NOMO-1 (cell line): ENCODE measurements at regions not wholly inside any gene's neighbourhood (a gene's known extent, or its start where the extent isn't known, plus 50 kb on each side); places are given as distances from the start of the nearest gene placed in this dataset.

Source experiments
- DNase-seq, 2 experiments: peaks; one replicate each; lab custom pipeline; 2025; ENCODE audit not compliant: unreplicated experiment in 2 of 2; lab: John Stamatoyannopoulos, UW

DNA sequence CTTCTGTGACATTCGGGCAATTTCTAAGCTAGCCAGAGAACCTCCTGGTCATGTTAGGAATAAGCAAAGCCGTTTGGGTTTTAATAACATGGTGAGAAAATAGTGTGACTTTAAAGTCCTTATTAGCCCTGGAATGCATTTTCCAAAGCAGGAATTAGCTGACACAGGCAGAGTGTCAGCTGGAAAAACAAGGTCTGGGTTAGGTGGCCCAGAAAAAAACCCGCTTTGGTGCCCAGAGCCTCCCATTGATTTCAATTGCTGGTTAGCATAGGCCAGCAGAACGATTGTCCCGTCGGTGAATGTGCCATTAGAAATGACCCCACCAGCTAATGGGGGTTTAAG lies 62.1 kb upstream of the CPEB4 start:
- no peak for DNase-seq

DNA sequence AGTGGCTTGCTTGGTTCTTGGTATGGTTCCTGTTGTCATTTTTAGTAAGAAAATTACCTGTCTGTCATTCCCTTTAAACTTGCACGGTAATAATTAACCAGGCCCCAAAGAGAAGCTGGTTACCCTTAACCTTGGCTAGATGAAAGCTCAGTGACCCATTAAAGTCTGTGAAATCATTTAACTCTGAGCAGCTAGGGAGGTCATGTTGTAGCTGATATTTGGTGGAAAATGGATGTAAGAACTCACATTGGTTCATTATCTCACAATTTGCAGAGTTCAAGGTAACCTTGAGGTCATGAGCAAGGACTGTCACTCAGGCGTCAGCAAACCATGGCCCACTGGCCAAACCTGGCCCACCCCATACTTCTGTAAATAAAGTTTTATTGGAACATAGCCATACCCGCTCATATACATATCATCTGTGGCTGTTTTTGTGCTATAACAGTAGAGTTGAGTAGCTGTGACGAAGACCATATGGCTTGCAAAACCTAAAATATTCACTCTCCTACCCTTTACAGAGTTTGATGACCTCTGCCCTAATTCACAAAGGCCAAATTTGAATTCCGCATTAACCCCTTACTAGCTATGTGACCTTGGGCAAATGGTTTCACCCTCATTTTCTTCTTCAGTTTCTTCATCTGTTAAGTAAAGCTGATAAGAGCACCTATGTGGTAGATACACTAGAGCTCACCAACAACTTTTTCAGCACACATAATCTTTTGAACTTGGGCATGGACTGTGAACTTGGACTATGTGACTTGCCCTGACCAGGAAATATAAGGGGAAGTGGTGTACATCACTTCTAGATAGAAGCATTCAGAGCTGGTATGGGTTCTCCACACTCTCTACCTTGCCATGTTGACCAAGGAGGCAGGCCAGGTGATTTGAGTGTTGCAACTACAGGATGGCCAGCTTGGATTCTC lies 61.5 kb upstream of the CPEB4 start:
- no peak for DNase-seq

DNA sequence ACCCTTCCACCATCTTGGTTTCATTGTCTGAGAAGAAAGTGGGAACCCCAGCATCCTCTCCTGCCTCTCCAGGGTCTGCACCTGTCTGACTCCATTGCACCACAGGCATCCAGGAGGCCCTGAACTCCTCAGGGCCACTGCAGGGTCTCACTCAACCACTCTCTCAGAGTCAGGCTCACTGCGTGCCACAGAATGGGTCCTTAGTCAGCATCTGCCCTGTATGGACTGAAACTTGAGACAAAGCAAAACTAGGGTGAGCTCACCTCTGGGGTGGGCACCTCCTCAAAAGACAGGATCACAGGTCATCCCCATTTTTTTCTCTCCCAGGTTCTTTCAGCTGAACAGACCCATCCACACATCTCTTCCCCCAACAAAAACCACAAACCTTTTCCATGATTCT lies 59.2 kb upstream of the CPEB4 start:
- no peak for DNase-seq

DNA sequence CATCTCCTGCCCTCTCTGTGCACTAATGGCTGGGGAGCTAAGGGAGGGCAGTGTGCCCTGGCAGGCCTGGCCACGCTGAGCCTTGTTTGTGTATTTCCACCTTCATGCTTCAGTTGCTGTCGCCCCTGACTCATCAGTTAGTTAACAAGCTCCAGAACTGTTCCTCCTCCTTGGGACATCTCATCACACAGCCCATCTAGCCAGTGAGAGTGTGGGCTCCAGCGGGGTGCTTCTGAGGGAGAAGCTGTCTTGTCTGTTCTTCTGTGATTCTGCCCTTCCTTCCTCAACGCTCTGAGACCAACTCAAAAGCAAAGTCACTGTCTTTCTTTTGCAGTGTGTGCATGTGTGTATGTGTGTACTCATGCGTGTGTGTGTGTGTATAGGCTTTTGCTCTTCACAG lies 58.3 kb upstream of the CPEB4 start:
- no peak for DNase-seq

DNA sequence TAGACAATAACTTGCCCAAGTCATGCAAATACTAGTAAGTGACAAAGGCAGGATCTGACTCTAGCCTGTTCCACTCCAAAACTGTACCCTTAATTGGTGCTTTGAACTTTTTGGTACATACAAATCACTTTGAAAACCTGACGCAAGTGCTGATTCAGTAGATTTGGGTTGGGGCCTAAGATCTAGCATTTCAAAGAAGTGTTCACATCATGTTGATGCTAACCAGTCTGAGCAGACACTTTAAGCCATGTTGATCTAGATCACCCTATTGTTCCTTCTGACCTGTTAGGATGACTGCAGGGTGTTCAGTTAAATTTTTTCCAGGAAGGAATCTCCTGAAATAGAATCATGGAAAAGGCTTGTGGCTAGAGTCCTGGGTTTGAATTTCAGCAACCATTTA lies 57.7 kb upstream of the CPEB4 start:
- DNase-seq: no peak

DNA sequence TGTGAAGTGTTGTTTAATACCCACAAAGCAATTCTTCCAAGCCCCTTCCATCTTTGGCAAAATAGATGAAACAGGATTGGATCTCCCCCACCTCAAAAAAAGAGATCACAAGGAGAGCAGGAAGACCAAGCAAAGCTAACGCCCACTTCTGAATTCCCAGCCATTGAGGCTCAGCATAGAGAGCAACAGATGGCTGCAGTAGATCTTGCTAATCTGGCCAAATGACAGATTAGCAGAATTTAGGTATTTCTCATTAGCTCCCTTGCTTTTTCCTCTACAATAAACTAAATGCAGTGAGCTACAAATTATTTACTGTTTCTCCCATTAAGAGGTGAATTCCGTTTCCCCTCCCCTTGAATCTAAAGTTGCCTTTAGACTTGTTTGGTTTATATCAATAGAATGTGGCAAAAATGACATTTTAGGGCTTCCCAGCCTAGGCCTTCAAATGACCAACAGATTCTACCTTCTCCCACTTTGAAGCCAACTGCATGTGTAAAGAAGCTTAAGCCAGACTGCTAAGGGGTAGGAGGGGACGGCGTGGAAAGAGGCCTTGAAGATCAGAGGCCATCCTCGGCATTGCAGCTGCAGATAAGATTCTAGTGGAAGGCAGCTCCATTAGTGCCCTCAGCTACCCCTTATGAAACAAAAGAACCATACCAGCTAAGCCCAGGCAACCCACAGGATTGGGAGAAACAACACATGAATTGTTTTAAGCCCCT lies 56.8 kb upstream of the CPEB4 start:
- DNase-seq: no peak

DNA sequence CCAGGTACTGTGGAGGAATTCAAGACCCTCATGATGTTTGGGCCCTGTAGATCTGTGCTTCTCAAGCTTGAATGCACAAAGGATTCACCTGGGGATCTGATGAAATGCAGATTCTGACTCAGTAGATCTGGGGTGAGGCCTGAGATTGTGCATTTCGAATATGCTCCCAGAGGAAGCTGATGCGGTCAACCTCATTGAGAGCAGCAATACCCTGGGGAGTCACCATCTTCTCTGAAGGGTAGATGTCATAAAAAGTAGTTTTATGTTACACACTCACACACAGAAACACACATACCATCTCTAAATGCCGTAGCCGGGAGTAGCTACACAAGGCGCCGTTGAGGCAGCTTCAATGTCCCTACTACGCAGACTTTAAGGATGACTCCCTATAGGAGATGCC lies 55.8 kb upstream of the CPEB4 start:
- DNase-seq: no peak

DNA sequence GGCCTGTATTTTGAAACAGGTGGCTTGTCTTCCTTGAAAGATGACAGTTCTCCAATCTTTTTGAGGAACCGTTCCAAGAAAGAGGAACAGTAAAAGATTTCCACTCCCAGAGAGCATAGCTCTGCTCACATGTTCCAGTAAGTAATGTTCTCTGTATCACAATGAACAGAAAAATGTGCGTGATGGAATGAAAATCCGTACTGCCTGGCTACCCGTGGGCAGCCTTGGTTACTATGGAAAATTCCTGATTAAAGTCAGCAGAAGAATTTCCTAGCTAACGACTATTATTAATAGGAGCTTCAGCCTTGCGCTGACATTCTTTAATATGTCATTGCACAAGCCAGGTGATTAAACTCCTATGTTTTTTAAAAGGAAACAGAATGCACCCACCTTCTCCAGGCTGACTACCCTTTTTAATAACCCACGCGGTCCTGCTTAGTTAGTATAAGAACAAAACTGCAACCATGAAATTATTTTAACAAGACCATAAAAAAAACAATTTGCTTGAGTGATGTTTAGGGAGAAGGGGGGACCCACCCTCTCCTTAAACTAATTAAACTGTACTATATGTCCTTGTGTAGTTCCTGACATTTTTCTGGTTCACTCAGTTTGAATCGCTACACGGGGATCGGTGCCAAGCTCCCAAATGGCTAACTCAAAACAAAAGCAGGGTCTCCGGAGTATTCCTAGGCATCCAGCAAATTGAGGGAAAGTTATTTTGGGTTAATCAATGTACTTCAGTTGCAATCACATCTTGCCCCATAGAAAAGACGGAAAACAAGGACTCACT lies 54.8 kb upstream of the CPEB4 start:
- peak in 1 of 2 experiments; percentile 45 for DNase-seq

DNA sequence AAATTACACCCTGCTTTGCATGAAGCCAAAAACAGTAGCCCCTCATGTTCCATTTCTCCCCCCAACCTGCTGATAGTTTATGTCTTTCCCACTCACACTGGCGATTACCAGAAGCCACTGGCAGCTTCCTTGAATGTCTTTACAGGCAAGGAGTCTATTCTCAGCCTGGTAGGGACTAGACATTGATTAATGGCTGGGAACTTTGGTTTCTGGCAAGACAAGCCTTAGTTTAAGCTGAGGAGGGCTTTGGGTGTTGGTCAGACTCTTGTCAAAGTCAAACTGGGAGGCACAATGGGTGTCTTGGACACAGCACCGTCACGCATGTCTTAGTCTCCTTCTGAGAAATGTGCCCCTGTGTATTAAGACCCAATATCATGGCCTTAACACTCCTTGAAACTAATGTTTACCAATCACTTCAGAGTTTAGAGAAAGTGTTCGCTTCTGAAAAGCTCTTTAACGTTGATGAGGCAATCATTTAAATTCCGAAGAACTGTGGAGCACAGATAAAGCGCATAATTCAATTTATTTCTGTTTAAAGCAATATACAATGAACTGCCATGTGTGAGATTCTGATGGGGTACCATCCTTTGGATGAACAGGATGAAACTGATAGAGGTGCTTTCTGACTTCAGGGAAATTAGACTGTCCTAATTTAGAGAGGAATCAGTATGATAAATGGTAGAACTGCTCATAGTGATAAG lies 53.9 kb upstream of the CPEB4 start:
- DNase-seq: no peak

DNA sequence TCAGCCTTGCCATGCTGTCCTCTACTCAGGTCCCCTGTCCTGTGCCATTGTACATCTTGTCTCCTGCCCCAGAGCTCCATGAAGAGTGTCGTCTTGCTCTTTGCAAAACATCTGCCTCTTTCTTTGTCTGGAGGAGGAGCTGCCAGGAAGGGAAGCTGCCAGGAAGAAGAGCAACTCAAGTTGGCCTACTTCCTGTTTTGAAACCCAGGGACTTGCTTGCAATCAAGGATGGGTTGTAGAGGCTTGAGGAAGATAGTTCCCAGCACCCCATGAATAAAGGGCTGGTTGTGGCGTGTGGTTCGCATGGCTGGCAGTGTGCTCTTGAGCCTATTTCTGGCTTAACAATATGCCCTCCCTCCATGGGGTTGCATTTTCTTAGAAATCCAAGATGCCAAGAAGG lies 53.0 kb upstream of the CPEB4 start:
- peak; percentile 18 to 40 for DNase-seq

DNA sequence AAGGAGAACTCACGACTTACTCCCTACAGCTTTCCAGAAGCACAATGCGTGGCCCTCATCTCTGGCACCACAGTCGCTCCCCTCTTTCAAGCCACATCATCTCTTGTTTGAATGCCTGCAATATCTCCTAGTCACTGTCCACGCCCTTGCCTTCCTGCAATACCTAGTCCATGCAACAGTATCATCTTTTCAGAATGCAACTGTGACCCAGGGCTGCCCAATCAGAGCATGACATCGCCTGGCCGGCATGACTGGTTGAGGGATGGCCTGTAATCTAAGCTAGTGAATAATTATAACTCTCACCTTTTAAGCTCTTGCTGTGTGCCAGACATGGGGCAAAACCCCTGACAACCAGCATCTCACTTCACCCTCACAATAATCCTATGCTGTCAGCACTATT lies 52.5 kb upstream of the CPEB4 start:
- no peak for DNase-seq

DNA sequence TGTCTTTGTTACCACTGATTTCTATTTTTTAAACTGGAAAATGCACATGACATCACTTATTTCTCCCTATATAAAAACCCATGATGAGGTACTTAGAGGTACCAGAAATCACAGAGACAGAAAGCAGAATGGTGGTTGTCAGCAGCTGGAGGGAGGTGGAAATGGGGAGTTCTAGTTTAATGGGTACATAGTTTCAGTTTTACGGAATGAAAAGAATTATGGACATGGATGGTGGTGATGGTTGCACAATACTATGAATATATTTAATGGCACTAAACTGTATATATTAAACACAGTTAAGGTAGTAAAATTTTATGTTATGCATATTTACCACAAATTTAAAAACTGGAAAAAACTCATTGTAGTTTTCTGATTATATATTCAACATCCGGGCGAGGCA lies 50.5 kb upstream of the CPEB4 start:
- no peak for DNase-seq
